DND-41 (cell line): ENCODE measurements at regions not wholly inside any gene's neighbourhood (a gene's known extent, or its start where the extent isn't known, plus 50 kb on each side); places are given as distances from the start of the nearest gene placed in this dataset.

ENCODE experiments used
- ATAC-seq: fragments of 200-7000 bp; cut with Tn5 transposase; 3 replicates; pipeline ENCODE4 v1.9.1; 2021; ENCODE audit warnings: low read depth; ENCODE audit not compliant: insufficient read depth
- DNase-seq: peaks from one replicate; pipeline ENCODE4 v3.0.0-alpha.2; 2020
- H2AFZ ChIP-seq: 2 replicates; pipeline ENCODE4 v1.6.0; 2012; ENCODE audit warnings: low read depth, low read length
- H3K27ac ChIP-seq: 2 replicates; pipeline ENCODE4 v1.5.1; 2012; ENCODE audit warnings: low read length, inconsistent platforms
- H3K27me3 ChIP-seq: fragments of 200-600 bp; sonication (generic); 2 replicates; pipeline ENCODE4 v1.6.0; 2012; ENCODE audit warnings: low read length, mild to moderate bottlenecking, inconsistent platforms; ENCODE audit not compliant: insufficient read depth, poor library complexity
- H3K36me3 ChIP-seq: 2 replicates; pipeline ENCODE4 v1.5.1; 2012; ENCODE audit warnings: low read length, inconsistent platforms; ENCODE audit not compliant: insufficient read depth
- H3K4me1 ChIP-seq: 2 replicates; pipeline ENCODE4 v1.5.1; 2012; ENCODE audit warnings: mild to moderate bottlenecking, low read length; ENCODE audit not compliant: insufficient read depth
- H3K4me2 ChIP-seq: 2 replicates; pipeline ENCODE4 v1.6.0; 2012; ENCODE audit warnings: mild to moderate bottlenecking, moderate library complexity, low read length, inconsistent platforms; ENCODE audit not compliant: insufficient read depth
- H3K4me3 ChIP-seq, 2 experiments: fragments of 200-600 bp in 1 of 2; shearing (Covaris generic) in 1 of 2; 2 replicates each; pipeline ENCODE4 v1.5.1; 2012 to 2016; ENCODE audit warnings: inconsistent platforms in 2 of 2, low read length in 2 of 2, mild to moderate bottlenecking in 2 of 2, low read depth in 1 of 2, moderate library complexity in 1 of 2
- H3K79me2 ChIP-seq: 2 replicates; pipeline ENCODE4 v1.6.0; 2012; ENCODE audit warnings: low read length, inconsistent platforms; ENCODE audit not compliant: insufficient read depth
- H3K9ac ChIP-seq: 2 replicates; pipeline ENCODE4 v1.6.0; 2012; ENCODE audit warnings: low read depth, mild to moderate bottlenecking, inconsistent platforms, low read length, moderate library complexity
- H3K9me3 ChIP-seq: 2 replicates; pipeline ENCODE4 v1.5.1; 2012; ENCODE audit warnings: low read length, moderate library complexity, mild to moderate bottlenecking, inconsistent platforms; ENCODE audit not compliant: insufficient read depth, severe bottlenecking
- H4K20me1 ChIP-seq: 2 replicates; pipeline ENCODE4 v1.6.0; 2012; ENCODE audit warnings: low read length; ENCODE audit not compliant: insufficient read depth
- CTCF ChIP-seq: IDR thresholded peaks from 2 replicates; pipeline ENCODE4 v1.5.1; 2012; ENCODE audit warnings: borderline replicate concordance, low read length, moderate library complexity, mild to moderate bottlenecking; ENCODE audit not compliant: poor library complexity, severe bottlenecking; ENCODE audit errors: extremely low read depth
- EZH2 ChIP-seq: IDR thresholded peaks from 3 replicates; pipeline ENCODE4 v1.6.1; 2012; ENCODE audit warnings: borderline replicate concordance, low read depth, mild to moderate bottlenecking, moderate library complexity, low read length, inconsistent platforms; ENCODE audit not compliant: severe bottlenecking

DNA sequence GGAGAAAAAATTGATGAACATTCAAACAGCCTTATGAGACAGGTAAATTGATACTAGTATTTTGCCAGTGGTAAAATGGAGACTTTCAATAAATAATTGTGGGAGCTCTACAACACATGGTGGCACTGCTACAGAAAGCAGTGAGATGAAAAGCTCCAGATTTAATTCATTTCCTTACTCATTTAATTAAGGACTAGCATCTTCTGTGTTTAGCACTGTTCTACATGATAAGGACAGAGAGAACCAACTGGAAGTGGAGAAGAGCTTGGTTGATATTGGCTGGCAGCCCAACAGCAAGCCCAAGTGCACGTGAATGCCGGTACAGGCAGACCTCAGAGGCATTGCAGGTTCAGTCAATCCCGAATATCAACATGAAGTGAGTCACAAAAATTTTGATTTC lies 470.4 kb upstream of the MYT1L start:
- no peak overlapping the region for H3K27ac ChIP-seq
- no peaks in the 10 kb centered on the region for H3K36me3 ChIP-seq
- no peak for TF ChIP-seq CTCF
- TF ChIP-seq EZH2, result no peak

DNA sequence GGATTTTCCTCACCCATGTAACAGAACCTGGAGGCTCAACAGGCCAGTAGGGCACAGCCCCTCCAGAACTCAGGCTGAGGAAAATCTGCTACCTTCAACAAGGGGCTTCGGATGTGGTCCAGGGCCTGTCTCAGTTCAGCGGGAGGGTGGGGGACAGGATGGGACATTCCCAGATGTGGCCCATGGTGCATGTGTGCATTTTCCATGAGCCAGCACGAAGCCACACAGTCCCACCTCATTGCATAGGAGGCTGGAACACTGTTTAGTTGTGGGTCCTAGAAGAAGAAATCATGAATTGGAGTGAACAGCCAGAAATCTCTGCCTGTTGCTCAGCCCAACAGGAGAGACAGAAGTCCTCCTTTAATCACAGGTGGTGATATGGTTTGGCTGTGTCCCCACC lies 469.6 kb upstream of the MYT1L start:
- TF ChIP-seq CTCF (no peak), EZH2 (no peak)
- no peak for ATAC-seq
- H3K9me3 ChIP-seq, result no peaks in the 10 kb centered on the region
- no peaks in the 10 kb centered on the region for H4K20me1 ChIP-seq
- no peak overlapping the region for H3K9ac ChIP-seq
- no peak overlapping the region for H3K27ac ChIP-seq
- H3K79me2 ChIP-seq, result no peaks in the 10 kb centered on the region
- no peak overlapping the region for H3K4me3 ChIP-seq
- no peaks in the 10 kb centered on the region for H3K27me3 ChIP-seq
- no peaks in the 10 kb centered on the region for H3K4me1 ChIP-seq
- no peaks in the 10 kb centered on the region for H3K36me3 ChIP-seq
- H3K4me2 ChIP-seq, result no peak overlapping the region
- H2AFZ ChIP-seq, result no peak overlapping the region
- DNase-seq, result no peak

More for the DNA sequence above, 470.4 kb upstream of the MYT1L start:
- no peaks in the 10 kb centered on the region for H4K20me1 ChIP-seq
- no peaks in the 10 kb centered on the region for H3K9me3 ChIP-seq
- H3K27me3 ChIP-seq, result no peaks in the 10 kb centered on the region
- no peaks in the 10 kb centered on the region for H3K4me1 ChIP-seq
- H3K4me3 ChIP-seq, result no peak overlapping the region
- ATAC-seq (no peak), DNase-seq (no peak)
- H3K9ac ChIP-seq, result no peak overlapping the region
- no peaks in the 10 kb centered on the region for H3K79me2 ChIP-seq
- H2AFZ ChIP-seq, result no peak overlapping the region
- no peak overlapping the region for H3K4me2 ChIP-seq

GRCh38 chr2:2800001-2800400 lies 468.9 kb upstream of the MYT1L start:
- no peak overlapping the region for H3K27ac ChIP-seq

More at GRCh38 chr2:2800001-2800400, 468.9 kb upstream of the MYT1L start:
- Histone ChIP-seq H3K79me2 (no peaks in the 10 kb centered on the region), H3K4me3 (no peak overlapping the region), H3K4me2 (no peak overlapping the region), H2AFZ (no peak overlapping the region), H3K9ac (no peak overlapping the region), H3K4me1 (no peaks in the 10 kb centered on the region), H3K36me3 (no peaks in the 10 kb centered on the region), H4K20me1 (no peaks in the 10 kb centered on the region), H3K9me3 (no peaks in the 10 kb centered on the region), H3K27me3 (no peaks in the 10 kb centered on the region)
- ATAC-seq (no peak), DNase-seq (no peak)
- TF ChIP-seq CTCF, result no peak
- TF ChIP-seq EZH2, result no peak
